ENCODE measurements at regions not wholly inside any gene's neighbourhood (a gene's known extent, or its start where the extent isn't known, plus 50 kb on each side); places are given as distances from the start of the nearest gene placed in this dataset.

DNA sequence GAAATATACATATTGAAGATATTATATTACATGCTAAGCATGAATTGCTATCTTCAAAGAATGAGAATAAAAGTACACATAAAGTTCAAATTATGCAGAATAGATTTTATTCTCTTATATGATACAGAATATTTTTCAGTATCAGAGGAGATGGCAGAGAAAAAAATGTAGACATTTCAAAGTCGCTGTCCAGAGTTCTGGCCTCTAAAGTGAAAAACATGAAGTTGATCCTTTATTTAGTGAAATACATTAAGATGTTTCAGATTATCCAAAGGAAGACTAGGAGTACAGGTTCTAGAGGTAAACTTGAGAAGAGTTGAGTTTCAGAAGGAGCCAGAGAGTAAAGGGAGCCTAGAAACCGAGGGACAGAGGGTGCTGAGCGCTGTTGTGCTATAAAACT, 303.6 kb downstream of the UTP18 start:
- DNase-seq: no peak

DNA sequence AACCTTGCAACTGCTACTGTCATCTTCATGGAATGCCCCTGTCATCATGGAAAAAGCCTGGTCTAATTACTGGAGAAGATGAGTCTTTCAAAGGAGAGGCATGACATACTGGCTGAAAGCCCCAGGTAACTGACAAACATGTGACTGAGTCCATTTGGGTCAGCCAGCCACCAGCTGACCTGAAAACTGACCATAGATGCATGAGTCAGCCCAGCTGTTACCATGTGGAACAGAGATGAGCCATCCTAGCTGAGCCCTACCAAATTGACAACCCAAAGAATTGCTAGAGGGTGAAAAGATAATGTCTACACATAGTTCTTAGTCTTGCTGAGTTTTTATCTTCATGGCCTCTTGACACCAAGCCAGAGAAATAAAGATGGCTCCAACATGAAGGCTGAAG, 311.8 kb downstream of the UTP18 start:
- DNase-seq: no peak

Data from hindlimb muscle (tissue), 1 donor.